ENCODE measurements at regions not wholly inside any gene's neighbourhood (a gene's known extent, or its start where the extent isn't known, plus 50 kb on each side); places are given as distances from the start of the nearest gene placed in this dataset.

DNA sequence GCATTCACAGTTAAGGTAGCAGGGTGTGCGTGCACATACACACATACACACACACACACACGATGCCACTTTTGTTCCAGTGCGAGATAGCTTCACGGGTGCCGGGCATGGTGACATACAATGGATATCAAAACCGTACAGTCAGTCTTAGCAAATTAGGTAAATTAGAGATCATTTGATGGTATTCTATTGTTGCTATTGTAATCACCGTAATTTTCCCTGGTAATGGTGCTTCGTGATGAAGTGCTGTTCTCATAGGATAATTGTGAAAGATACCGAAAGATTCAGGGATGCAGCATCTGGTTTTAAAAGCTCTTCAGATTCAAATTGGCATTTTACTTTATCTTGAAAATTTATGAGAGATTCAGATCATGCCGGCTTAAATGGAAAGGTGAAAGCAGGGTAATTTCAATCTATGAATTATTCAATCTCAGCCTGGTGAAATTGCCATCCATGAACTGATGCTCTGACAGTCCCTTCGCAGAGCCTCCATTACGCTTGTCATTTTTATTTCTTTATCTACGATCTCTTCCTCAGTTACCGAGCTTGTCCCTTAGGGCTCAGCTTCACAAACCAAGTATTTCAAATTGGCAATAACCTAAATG lies 71.3 kb upstream of the SOX4 start:
- DNase-seq (ENCODE audit: low read depth), result no peak

DNA sequence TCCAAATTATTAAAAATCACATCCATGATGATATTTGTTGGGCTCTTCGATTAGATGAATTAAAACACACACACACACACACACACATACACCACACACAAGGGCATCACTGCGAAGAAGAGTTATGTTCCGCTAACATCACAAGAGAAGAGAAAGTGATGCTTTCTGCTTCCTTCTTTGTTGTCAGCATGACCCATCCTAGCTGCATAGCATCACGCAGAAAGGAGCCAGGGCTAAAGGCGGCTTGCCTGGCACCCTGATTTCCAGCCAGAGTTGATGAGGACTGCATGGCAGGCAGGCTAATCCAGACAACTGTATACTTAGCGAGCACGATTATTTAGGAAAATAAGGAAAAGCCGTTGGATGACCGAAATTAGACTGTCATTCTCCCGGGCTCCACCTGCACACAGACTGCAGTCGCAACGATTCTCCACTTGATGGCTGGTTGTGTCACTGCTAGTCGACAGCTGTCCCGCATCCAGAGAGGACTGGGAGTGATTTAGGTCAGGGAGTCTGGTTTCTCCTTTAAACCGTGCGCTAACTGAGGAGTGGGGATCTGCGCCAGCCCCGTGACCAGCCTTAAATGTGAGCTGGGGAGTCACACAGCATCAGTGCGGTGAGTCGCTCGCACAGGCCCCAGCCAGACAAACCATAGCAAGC lies 70.6 kb upstream of the SOX4 start:
- DNase-seq (ENCODE audit: low read depth), result no peak

DNA sequence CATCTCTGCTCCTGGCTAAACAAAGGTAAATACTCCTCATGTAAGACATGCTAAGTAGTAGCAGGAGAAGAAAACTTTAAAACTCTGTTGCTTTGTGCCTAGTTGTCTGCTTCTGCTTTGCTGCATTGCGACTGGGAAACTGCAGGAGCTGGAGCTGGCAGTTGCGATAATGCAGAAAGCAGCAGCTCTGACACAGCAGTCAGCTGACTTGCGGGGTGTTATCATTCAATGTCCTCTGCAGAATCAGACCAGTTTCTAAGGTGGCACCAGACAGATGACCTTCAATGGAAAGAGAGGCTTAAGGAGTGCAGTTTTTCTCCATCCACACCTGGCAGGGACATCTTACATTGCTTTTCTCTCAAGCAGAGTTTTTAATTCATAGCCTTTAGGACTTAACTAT lies 69.9 kb upstream of the SOX4 start:
- DNase-seq (ENCODE audit: low read depth), result no peak

DNA sequence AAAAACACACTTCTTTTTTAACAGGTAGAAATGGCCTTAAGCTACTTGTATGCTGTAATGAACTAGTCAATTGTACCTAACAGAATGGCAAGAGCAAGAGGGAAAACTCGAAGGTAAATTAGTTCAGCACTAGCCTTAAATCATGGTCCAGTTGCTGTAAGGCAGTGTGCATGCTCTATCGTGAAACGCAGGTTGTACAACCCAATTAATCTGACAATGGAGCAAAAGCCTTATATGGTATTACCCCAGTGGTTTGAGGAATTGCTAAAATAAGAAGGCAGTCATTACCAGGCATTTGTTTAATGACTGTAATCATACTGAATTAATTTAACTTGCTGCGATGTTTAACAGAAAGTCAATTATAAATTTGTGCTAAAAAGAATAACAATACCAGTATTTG lies 69.3 kb upstream of the SOX4 start:
- no peak for DNase-seq (ENCODE audit: low read depth)

DNA sequence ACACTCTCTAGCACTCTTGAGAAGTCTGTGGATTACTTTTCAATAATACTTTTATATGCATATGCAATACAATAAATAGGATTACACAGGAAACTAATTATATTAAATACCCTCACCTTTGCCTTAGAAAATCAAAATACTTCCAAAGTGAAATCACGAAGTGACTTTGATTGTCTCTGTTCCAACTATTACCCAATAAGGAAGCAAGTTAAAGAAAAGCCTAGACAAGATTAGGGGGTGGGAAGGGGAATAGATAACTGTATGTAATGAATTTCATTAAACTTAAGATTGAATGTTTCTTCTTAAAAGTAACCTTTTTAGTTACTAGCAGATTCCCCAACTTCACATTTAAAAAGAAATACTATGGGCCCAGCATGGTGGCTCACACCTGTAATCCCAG lies 66.6 kb upstream of the SOX4 start:
- DNase-seq (ENCODE audit: low read depth), result no peak

DNA sequence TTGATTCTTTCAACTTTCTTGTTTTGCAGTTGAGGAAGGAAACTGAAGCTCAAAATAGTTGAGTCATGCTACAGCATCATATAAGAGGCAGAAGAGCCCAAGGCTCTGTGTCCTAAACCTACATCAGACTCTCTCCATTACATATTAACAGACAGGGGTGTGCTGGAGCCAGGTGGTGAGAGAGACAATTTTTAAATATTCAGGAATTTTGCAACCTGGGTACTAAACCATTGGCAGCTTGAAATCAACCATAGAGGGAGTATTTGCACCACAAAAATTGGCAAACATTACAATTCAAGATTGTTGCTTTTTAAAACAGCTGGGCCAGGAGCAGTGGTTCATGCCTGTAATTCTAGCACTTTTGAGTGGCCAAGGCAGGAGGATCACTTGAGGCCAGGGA lies 65.8 kb upstream of the SOX4 start:
- DNase-seq (ENCODE audit: low read depth), result no peak

DNA sequence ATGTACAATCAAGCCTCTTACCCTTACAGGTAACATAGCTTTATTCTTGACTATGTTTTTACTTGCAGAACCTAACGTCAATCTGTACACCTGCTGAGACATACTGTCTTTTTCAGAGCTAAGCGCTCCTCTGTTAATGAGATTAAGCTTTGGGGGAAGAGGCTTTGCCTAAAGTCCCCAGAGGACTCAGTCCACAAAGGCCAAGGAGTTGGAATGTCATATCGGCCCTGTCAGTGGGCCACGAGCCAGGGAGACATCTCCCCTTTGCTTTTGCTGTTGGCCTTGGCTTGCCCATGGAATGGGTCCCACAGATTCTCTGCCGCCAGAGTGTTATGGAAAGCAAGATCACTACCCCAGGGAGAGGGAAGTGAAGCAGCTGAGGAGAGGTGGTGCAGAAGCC lies 64.1 kb upstream of the SOX4 start:
- no peak for DNase-seq (ENCODE audit: low read depth)

DNA sequence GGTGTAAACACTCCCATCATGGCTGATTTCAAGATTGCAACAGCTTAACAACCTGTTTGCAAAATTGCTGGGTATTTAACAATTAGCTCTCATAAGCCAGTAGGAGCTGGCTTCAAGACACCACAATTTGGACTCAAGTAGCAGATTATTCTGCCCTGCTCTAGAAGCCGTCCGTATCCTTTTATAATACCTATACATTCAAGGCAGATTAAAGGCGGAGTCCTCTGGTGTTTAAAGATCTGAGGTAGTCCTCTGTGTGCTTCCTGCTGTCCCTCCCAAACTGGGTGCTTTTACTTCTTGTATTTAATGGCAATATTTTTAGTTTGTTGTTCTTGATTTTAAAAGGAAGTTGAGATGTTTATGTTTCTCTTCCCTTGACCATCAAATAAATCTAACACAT lies 62.2 kb upstream of the SOX4 start:
- no peak for DNase-seq (ENCODE audit: low read depth)

DNA sequence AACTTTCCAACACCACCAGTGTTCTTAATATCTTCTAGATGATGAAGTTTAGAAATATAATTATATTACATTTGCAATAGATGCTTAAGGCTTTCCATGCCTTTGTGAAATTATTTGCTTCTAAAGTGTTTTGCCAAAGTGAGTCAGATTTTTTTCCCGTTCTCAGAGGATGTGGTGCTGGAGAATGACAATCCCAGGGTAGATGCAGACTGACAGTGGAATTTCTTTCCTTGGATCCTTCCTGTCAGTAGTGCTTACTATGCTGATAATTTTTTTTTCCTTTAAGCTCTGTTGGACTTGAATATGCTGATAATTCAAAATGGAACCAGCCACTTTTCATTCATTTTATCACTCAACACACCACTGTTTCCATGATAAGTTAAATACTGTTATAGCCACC lies 59.9 kb upstream of the SOX4 start:
- no peak for DNase-seq (ENCODE audit: low read depth)

DNA sequence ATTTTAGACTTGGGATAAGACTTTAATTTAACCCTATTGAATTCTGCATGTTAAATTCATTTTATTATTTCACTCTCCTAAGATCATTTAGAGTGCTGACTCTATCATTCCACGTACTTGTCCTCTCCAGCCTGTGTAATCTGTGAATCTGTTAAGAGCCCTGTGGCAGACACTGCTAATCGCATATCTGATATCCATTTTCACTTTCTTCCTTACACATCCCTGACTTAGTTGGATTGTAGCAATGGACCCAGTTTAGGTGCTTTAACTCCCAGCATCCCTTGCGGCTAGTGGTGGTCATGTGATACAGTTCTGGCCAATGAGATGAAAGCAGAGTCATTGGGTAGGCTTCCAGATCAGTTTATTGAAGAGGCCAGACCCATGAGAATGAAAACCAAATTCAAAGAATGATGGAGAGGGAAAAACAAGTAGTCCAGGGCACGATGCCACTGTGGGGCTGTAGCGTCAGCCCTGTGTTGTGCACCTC lies 57.2 kb upstream of the SOX4 start:
- no peak for DNase-seq (ENCODE audit: low read depth)

DNA sequence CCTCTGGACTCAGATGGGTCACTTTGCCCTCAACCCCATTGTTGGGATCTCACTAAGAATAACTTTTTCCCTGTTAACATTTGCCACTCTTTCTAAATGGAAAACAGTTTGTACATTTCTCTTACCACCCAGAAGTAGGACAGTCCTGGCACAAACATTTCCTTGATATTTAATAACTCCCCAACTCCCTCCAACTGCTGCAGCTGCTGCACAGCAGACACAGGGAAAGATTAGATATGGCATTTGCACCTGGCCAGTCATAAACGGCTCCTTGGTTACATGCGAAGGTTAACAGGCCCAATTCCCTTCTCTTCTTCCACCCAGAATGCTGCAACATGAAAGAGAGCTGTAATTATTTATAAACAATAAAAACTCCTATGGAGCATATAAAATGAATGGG lies 55.9 kb upstream of the SOX4 start:
- DNase-seq (ENCODE audit: low read depth), result no peak

DNA sequence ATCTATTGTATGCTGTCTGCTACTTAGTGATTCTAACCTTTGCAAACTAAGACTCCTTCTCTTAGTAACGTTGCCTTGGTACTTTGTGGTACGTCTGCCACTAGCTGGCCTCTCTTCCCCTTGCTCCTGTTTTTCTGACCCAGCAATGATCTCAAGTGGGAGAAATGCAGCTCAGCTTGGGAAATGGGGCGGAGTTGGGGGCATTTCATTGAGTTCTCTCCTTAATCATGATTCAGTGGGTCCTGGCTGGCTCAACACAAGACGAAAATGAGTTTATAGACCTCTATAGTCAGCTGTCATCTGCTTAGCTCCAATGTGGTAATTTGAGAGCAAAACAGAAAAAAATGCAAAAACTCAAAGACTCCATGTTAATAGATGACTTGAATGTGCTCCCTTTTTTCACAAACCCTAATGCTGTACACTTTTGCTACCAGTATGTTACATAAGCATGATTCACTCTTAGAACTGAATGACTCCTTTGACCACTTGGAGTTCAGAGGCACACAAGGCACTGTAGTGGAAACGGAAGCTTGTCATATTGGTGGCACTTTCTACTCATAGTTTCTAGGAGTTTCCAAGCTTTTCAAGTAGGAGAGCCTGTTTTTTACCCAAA lies 55.3 kb upstream of the SOX4 start:
- DNase-seq (ENCODE audit: low read depth), result no peak

DNA sequence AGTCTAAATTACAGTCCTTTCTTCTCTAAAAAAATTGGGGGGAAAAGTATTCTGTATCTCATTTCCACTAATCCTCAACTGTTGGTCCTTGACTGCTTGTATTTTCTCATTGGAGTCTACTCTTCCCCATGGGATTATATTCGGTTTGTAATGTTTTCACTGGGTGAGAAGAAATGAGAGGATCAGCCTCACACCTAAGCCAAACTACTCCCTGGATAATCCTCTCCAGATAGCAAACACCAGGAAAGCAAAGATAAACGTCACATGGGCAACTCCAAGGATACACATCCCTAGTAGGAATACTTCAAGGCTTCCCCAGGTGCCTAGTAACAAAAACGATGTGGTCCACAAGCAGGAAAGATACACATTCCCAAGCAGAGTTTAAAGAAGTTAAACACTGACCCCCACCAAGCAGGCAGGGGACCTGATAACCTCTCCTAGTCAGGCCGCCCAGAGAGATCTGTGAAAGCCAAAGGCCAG lies 53.9 kb upstream of the SOX4 start:
- DNase-seq (ENCODE audit: low read depth), result no peak
